Inferior parietal cortex (tissue), 1 donor: ENCODE measurements at regions not wholly inside any gene's neighbourhood (a gene's known extent, or its start where the extent isn't known, plus 50 kb on each side); places are given as distances from the start of the nearest gene placed in this dataset.

Experiments
- DNase-seq: peaks from one replicate; pipeline ENCODE4 v3.0.0-alpha.2; 2016; ENCODE audit errors: extremely low spot score

- no peak for DNase-seq
Measured at GRCh38 chr10:24793648-24794379, 70.1 kb upstream of the ARHGAP21 start.

GRCh38 chr10:24792638-24793037, 69.0 kb upstream of the ARHGAP21 start:
- no peak for DNase-seq

- no peak for DNase-seq
Measured at GRCh38 chr10:24791084-24791726, 67.5 kb upstream of the ARHGAP21 start.

GRCh38 chr10:24790599-24790998, 66.9 kb upstream of the ARHGAP21 start:
- peak; percentile 89 for DNase-seq

GRCh38 chr10:24790073-24790472, 66.4 kb upstream of the ARHGAP21 start:
- DNase-seq = no peak

- DNase-seq = no peak
Measured at GRCh38 chr10:24784923-24785322, 61.2 kb upstream of the ARHGAP21 start.

GRCh38 chr10:24784061-24784460, 60.4 kb upstream of the ARHGAP21 start:
- DNase-seq = peak; percentile 85

GRCh38 chr10:24783504-24783903, 59.8 kb upstream of the ARHGAP21 start:
- no peak for DNase-seq

- DNase-seq = no peak
Measured at GRCh38 chr10:24779737-24780136, 56.0 kb upstream of the ARHGAP21 start.

GRCh38 chr10:24778298-24778697, 54.6 kb upstream of the ARHGAP21 start:
- DNase-seq = no peak

- DNase-seq = no peak
Measured at GRCh38 chr10:24777196-24777595, 53.5 kb upstream of the ARHGAP21 start.

- DNase-seq = no peak
Measured at GRCh38 chr10:24773939-24774589, 50.4 kb upstream of the ARHGAP21 start.
